Mucosa of descending colon (tissue), 3 donors: ENCODE measurements at regions not wholly inside any gene's neighbourhood (a gene's known extent, or its start where the extent isn't known, plus 50 kb on each side); places are given as distances from the start of the nearest gene placed in this dataset.

Experiments used
- ATAC-seq: fragments of 200-7000 bp; cut with Tn5 transposase; one replicate; pipeline ENCODE4 v1.9.1; 2020; ENCODE audit warnings: mild to moderate bottlenecking, moderate library complexity
- DNase-seq, 3 donors: peaks; one replicate each; pipeline ENCODE4 v3.0.0-alpha.2; 2020
- H3K36me3 ChIP-seq: fragments of 200-600 bp; one replicate; pipeline ENCODE4 v1.8.0; 2021; ENCODE audit warnings: low read depth, mild to moderate bottlenecking
- H3K4me1 ChIP-seq: fragments of 200-600 bp; one replicate; pipeline ENCODE4 v1.8.0; 2021; ENCODE audit warnings: low read depth, mild to moderate bottlenecking
- H3K4me3 ChIP-seq: fragments of 200-600 bp; one replicate; pipeline ENCODE4 v1.8.0; 2021; ENCODE audit warnings: mild to moderate bottlenecking
- H3K9me3 ChIP-seq: fragments of 200-600 bp; one replicate; pipeline ENCODE4 v1.8.0; 2021; ENCODE audit warnings: mild to moderate bottlenecking
- intact Hi-C, 2 donors: fragments of 100-400 bp; cut with DNase I in 1 of 2; cut with micrococcal nuclease in 1 of 2; formaldehyde crosslinking; loops; one replicate each; pipeline versions ENCODE4 v1.11.0 to v1.11.1; 2022; cut with DNase I, micrococcal nuclease
- TF ChIP-seq, protein P1 (sequence below): fragments of 200-600 bp; IDR thresholded peaks from one replicate; pipeline ENCODE4 v1.8.0; 2022; ENCODE audit warnings: antibody characterized with exemption, mild to moderate bottlenecking
- donor health status: DM: no; HTN: no; CAD: no; lungs with moderate emphysema.
- donor health status: DM: no; HTN: no; CAD: no.
- donor health status: DM: no; HTN: yes; CAD: no.

DNA sequence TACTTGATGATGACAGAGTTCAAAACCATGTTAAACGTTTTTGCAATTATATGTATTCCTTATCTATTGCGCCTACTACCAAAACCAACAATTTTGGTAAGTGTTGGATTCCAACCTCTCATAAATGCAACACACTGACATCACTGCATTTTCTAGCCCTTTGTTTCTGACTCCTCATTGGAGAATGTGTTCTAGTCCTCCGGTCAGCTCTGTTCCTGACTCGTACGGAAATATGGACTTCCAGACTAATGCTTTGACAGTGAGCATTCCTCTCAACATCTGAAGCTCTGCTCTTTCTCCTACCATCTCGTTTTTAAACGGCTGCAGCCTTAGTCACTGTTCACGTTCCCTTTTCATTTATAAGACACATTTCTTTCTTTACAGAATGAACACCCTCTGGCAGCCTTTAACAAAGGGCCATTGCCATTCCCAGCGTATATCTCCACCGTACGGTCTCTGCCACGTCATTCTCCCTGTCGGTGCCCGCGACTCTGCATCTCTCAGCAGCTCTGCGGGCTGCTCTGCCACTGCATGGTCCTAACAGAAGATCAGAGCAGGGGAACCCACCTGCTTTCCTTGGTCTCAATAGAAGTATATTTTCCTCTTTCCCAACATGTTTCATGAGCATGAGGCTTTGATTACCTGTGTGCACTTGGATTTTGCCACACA lies 103.0 kb upstream of the SYNDIG1 start:
- ATAC-seq: no peak

GRCh38 chr20:24365670-24366069 lies 103.8 kb upstream of the SYNDIG1 start:
- no peak overlapping the region for H3K4me3 ChIP-seq
- no peak for ATAC-seq
- no peaks in the 10 kb centered on the region for H3K36me3 ChIP-seq
- peaks cover 6% of the 10 kb centered on the region for H3K9me3 ChIP-seq
- TF ChIP-seq, protein P1, sequence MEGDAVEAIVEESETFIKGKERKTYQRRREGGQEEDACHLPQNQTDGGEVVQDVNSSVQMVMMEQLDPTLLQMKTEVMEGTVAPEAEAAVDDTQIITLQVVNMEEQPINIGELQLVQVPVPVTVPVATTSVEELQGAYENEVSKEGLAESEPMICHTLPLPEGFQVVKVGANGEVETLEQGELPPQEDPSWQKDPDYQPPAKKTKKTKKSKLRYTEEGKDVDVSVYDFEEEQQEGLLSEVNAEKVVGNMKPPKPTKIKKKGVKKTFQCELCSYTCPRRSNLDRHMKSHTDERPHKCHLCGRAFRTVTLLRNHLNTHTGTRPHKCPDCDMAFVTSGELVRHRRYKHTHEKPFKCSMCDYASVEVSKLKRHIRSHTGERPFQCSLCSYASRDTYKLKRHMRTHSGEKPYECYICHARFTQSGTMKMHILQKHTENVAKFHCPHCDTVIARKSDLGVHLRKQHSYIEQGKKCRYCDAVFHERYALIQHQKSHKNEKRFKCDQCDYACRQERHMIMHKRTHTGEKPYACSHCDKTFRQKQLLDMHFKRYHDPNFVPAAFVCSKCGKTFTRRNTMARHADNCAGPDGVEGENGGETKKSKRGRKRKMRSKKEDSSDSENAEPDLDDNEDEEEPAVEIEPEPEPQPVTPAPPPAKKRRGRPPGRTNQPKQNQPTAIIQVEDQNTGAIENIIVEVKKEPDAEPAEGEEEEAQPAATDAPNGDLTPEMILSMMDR: no peak
- H3K4me1 ChIP-seq: no peaks in the 10 kb centered on the region
- intact Hi-C loops: no loop called here
- DNase-seq: no peak

More for the DNA sequence above, 103.0 kb upstream of the SYNDIG1 start:
- Histone ChIP-seq H3K4me1 (no peaks in the 10 kb centered on the region), H3K36me3 (no peaks in the 10 kb centered on the region), H3K4me3 (no peak overlapping the region), H3K9me3 (peaks cover 6% of the 10 kb centered on the region)
- TF ChIP-seq, protein P1: no peak
- DNase-seq: no peak
- intact Hi-C loops: no loop called here

- ATAC-seq (peak; percentile 25), DNase-seq (no peak)
- Histone ChIP-seq H3K36me3 (no peaks in the 10 kb centered on the region), H3K9me3 (peaks cover 6% of the 10 kb centered on the region), H3K4me1 (no peaks in the 10 kb centered on the region), H3K4me3 (no peak overlapping the region)
- TF ChIP-seq, protein P1: no peak
- intact Hi-C loops: no loop called here
Measured at GRCh38 chr20:24364482-24364881, 104.9 kb upstream of the SYNDIG1 start.

GRCh38 chr20:24363031-24363430 lies 106.4 kb upstream of the SYNDIG1 start:
- Histone ChIP-seq H3K9me3 (peaks cover 6% of the 10 kb centered on the region), H3K4me3 (no peak overlapping the region), H3K36me3 (no peaks in the 10 kb centered on the region), H3K4me1 (no peaks in the 10 kb centered on the region)
- ATAC-seq: no peak
- TF ChIP-seq, protein P1: no peak
- intact Hi-C loops: no loop called here
- no peak for DNase-seq

GRCh38 chr20:24362080-24362479 lies 107.3 kb upstream of the SYNDIG1 start:
- no peak for ATAC-seq
- no peaks in the 10 kb centered on the region for H3K36me3 ChIP-seq
- H3K9me3 ChIP-seq: peaks cover 6% of the 10 kb centered on the region
- intact Hi-C loops: no loop called here
- TF ChIP-seq, protein P1: no peak
- no peaks in the 10 kb centered on the region for H3K4me1 ChIP-seq
- DNase-seq: no peak
- no peak overlapping the region for H3K4me3 ChIP-seq

- H3K4me3 ChIP-seq: no peak overlapping the region
- intact Hi-C loops: no loop called here
Measured at GRCh38 chr20:24361541-24361940, 107.9 kb upstream of the SYNDIG1 start.

More at GRCh38 chr20:24361541-24361940, 107.9 kb upstream of the SYNDIG1 start:
- ATAC-seq: no peak
- no peaks in the 10 kb centered on the region for H3K36me3 ChIP-seq
- H3K4me1 ChIP-seq: no peaks in the 10 kb centered on the region
- TF ChIP-seq, protein P1: no peak
- DNase-seq: no peak
- H3K9me3 ChIP-seq: peaks cover 6% of the 10 kb centered on the region
